Subcutaneous abdominal adipose tissue (tissue), 5 donors: ENCODE measurements at regions not wholly inside any gene's neighbourhood (a gene's known extent, or its start where the extent isn't known, plus 50 kb on each side); places are given as distances from the start of the nearest gene placed in this dataset.
"Not testable (repeated sequence)": the region's sequence is repeated elsewhere in the genome, so short reads cannot be mapped to it uniquely, and the experiment has no call there.

Experiments used
- H3K27ac ChIP-seq: one replicate; pipeline ENCODE4 v1.7.0; 2013; ENCODE audit warnings: low read depth, mild to moderate bottlenecking, inconsistent platforms, low read length, moderate library complexity
- H3K27me3 ChIP-seq, 5 donors: one replicate each; pipeline ENCODE4 v1.7.0; 2013; ENCODE audit warnings: low read length in 5 of 5, inconsistent platforms in 1 of 5; ENCODE audit not compliant: control insufficient read depth in 5 of 5, insufficient read depth in 4 of 5
- H3K36me3 ChIP-seq, 5 donors: one replicate each; pipeline ENCODE4 v1.7.0; 2013; ENCODE audit warnings: low read length in 5 of 5; ENCODE audit not compliant: control insufficient read depth in 5 of 5, insufficient read depth in 5 of 5
- H3K4me1 ChIP-seq, 5 donors: one replicate each; pipeline ENCODE4 v1.7.0; 2013; ENCODE audit warnings: low read length in 5 of 5, mild to moderate bottlenecking in 3 of 5, moderate library complexity in 1 of 5; ENCODE audit not compliant: control insufficient read depth in 5 of 5, insufficient read depth in 5 of 5
- H3K4me3 ChIP-seq, 5 donors: one replicate each; pipeline ENCODE4 v1.7.0; 2013; ENCODE audit warnings: low read length in 5 of 5, low read depth in 1 of 5
- H3K9ac ChIP-seq, 5 donors: one replicate each; pipeline ENCODE4 v1.7.0; 2013; ENCODE audit warnings: low read length in 5 of 5, mild to moderate bottlenecking in 4 of 5, moderate library complexity in 3 of 5
- H3K9me3 ChIP-seq, 5 donors: one replicate each; pipeline ENCODE4 v1.7.0; 2013; ENCODE audit warnings: low read length in 5 of 5; ENCODE audit not compliant: control insufficient read depth in 5 of 5
- donor health status: healthy.
- donor health status: healthy.
- donor health status: healthy.
- donor health status: healthy.
- donor health status: healthy.

DNA sequence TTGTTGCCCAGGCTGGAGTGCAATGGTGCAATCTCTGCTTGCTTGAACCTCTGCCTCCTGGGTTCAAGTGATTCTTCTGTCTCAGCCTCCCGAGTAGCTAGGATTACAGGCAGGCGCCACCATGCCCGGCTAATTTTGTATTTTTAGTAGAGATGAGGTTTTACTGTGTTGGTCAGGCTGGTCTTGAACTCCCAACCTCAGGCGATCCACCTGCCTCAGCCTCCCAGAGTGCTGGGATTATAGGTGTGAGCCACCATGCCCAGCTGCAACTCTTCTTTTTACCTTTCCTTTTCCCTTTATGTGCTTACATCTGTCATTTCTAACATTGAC lies 106.5 kb upstream of the TPTE start:
- not testable (repeated sequence) for H3K27ac ChIP-seq, H3K27me3 ChIP-seq, H3K36me3 ChIP-seq, H3K4me1 ChIP-seq, H3K4me3 ChIP-seq, H3K9ac ChIP-seq
- H3K9me3 ChIP-seq: peaks cover 0 to 37% (median 5%) of the 10 kb centered on the region in 5 donors

DNA sequence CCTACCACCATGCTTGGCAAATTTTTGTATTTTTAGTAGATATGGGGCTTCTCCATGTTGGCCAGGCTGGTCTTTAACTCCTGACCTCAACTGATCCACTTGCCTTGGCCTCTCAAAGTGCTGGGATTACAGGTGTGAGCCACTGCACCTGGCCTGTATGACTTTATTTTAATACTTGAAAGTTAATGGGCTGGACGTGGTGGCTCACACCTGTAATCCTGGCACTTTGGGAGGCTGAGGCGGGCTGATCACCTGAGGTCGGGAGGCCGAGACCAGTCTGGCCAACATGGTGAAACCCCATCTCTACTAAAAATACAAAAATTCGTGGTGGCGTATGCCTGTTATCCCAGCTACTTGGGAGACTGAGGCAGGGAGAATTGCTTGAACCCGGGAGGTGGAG lies 105.9 kb upstream of the TPTE start:
- H3K27ac ChIP-seq, H3K27me3 ChIP-seq, H3K4me3 ChIP-seq, H3K9ac ChIP-seq, H3K36me3 ChIP-seq, H3K4me1 ChIP-seq: not testable (repeated sequence)
- peaks cover 0 to 37% (median 5%) of the 10 kb centered on the region in 5 donors for H3K9me3 ChIP-seq

DNA sequence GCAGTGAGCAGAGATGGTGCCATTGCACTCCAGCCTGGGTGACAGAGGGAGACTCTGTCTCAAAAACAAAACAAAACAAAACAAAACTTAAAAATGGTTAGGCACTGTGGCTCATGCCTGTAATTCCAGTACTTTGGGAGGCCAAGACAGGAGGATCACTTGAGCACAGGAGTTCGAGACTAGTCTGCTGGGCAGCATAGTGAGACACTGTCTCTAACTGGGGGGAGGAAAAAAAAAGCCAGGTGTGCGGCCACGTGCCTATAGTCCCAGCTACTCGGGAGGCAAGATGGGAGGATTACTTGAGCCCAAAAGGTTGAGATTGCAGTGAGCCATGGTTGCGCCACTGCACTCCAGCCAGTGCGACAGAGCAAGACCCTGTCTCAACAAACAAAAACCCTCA lies 105.5 kb upstream of the TPTE start:
- H3K9ac ChIP-seq, H3K4me3 ChIP-seq, H3K4me1 ChIP-seq, H3K36me3 ChIP-seq, H3K27ac ChIP-seq, H3K27me3 ChIP-seq: not testable (repeated sequence)
- H3K9me3 ChIP-seq: peaks cover 0 to 37% (median 5%) of the 10 kb centered on the region in 5 donors

DNA sequence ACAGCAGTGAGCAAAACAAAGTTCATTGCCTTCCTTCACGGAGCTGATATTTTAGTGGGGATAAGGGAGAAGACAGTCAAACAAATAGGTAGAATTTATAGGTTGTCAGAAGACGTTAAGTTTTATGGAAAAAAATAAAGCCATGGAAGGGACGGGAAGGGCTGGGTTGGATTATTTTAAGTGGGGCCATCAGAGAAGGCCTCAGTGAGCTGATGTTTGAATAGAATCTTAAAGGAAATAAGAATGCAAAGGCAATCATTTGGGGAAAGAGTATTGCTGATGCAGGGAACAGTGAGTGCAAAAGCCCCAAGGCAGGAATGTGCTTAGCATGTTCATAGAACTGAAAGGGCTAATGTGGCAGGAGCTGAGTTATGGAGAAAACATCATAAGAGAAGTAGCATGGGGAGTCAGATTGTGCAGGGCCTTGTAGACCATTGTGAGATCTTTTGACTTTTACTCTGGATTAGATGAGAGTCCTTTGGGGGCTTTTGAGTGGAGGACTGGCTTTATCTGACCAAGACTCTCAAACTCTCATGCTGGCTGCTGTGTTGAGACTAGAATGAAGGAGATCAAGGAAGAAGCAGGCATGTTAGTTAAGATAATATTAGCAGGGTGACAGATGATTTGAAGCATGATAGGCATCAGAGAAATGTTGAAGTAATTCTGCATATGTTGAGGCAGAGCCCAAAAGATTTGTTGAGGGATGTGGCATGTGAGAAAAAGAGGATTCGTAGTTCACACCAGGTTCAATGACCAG lies 104.5 kb upstream of the TPTE start:
- H3K36me3 ChIP-seq, H3K27me3 ChIP-seq, H3K4me1 ChIP-seq, H3K9ac ChIP-seq, H3K4me3 ChIP-seq, H3K27ac ChIP-seq: not testable (repeated sequence)
- H3K9me3 ChIP-seq: peaks cover 0 to 35% (median 5%) of the 10 kb centered on the region in 5 donors

DNA sequence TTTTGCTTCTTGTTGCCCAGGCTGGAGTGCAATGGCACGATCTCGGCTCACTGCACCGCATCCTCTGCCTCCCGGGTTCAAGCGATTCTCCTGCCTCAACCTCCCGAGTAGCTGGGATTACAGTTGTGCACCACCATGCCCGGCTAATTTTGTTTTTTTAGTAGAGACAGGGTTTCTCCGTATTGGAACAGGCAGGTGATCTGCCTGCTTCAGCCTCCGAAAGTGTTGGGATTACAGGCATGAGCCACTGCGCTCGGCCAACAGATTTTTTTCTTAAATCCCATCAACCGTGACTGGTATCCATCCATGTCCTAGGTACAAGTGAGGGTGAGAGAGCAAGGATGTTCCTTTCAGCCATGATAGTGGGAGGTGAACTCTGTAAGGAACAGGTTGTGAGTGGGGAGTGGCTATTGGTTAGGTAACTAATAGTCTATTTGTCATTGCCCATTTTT lies 103.8 kb upstream of the TPTE start:
- not testable (repeated sequence) for H3K4me1 ChIP-seq, H3K27ac ChIP-seq, H3K9ac ChIP-seq, H3K36me3 ChIP-seq, H3K4me3 ChIP-seq, H3K27me3 ChIP-seq
- H3K9me3 ChIP-seq: peaks cover 0 to 35% (median 5%) of the 10 kb centered on the region in 5 donors

DNA sequence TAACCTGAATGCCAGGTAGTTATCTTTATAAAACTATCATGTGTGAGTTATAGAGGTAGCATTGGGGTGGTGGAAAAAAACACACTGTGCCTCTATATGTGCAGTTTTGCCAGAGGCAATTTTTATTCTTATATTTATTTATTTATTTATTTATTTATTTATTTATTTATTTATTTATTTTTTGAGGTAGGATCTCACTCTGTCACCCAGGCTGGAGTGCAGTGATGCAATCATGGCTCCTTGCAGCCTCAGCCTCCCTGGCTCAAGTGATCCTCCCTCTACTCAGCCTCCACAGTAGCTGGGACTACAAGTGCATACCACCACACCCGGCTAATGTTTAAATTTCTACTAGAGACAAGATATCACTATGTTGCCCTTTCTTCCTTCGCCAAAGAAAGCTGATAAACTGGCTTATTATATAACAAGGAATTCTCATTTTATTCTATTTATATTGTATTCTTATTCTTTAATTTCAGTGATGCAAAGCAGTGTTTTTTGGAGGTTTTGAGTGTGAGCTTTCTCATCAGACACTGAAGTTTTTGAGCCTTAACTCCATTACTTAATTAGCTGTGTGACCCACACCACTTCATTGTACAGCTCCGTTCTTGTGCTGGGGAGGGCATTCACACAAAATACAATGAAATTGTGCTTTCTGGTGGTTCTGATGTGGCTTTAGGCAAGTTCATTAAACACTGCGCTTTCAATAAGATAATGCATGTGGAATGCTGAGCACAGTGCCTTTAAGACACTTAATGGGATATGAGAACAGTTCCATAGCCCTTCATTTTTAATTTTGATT lies 102.9 kb upstream of the TPTE start:
- H3K9ac ChIP-seq, H3K4me1 ChIP-seq, H3K27ac ChIP-seq, H3K4me3 ChIP-seq, H3K36me3 ChIP-seq, H3K27me3 ChIP-seq: not testable (repeated sequence)
- peaks cover 0 to 33% (median 3%) of the 10 kb centered on the region in 5 donors for H3K9me3 ChIP-seq

DNA sequence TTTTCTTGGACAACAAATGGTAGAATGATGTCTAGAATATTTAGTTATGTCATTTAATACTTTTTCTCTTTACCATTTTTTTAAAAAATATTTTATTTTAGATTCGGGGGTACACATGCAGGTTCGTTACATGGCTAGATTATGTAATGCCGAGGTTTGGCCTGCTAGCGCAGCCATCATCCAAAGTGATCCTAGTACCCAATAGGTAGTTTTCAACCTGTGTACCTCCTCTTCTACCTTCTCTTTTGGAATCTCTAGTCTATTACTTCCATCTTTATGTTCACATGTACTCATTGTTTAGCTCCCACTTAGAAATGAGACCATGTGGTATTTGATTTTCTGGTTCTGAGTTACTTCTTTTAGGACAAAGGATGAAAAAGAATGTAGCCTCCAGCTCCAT lies 100.2 kb upstream of the TPTE start:
- not testable (repeated sequence) for H3K27ac ChIP-seq, H3K4me3 ChIP-seq, H3K36me3 ChIP-seq, H3K27me3 ChIP-seq, H3K4me1 ChIP-seq, H3K9ac ChIP-seq
- H3K9me3 ChIP-seq: peaks cover 0 to 19% (median 0%) of the 10 kb centered on the region in 5 donors

DNA sequence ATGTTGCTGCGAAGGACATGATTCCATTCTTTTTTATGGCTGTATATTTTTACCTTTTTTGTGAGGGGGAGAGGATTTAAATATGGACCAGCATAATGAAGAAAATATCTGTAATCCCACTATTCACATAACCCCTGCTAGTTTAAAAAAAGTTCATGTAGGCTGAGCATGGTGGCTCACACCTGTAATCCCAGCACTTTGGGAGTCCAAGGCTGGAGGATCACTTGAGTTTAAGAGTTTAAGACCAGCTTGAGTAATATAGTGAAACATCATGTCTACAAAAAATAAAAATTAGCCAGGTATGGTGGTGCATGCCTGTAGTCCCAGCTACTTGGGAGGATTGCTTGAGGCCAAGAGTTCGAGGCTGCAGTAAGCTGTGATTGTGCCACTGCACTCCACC lies 99.8 kb upstream of the TPTE start:
- H3K27me3 ChIP-seq, H3K9ac ChIP-seq, H3K4me1 ChIP-seq, H3K4me3 ChIP-seq, H3K36me3 ChIP-seq, H3K27ac ChIP-seq: not testable (repeated sequence)
- H3K9me3 ChIP-seq: peaks cover 0 to 17% (median 0%) of the 10 kb centered on the region in 5 donors

DNA sequence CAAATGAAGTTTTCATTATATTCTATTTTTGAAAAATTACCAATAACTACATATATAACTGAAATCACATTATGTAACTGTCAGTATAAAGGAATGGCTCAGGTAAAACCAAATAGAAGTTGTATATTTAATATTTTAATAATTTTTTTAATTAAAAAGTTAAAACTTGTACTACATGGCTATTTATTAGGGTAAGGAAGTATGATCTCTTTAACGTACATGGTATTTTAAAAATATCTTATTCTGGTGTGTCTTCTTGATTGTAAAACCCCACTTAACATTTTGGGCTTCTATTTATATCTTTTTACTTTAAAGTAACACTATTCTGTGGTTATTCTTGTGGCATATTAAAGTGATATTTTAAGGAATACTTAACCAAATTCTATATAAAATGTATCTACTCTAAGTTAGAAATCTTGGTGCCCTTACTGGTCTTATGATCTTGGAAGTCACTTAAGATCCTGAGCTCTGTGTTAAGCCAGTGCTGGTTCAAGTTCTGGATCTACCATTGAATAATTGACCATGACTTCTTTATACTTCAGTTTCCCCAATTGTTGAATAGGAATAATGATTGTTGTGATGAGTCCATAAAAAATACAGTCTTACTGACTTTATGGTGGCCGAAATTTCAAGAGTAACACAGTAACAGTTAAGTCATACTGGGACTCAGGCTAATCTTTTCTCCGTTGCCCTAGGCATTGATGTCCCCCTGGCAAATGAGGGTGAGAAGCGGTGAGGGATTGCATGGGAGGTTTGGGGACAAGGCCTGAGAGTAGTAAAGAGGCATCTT lies 97.1 kb upstream of the TPTE start:
- not testable (repeated sequence) for H3K4me3 ChIP-seq, H3K27me3 ChIP-seq, H3K27ac ChIP-seq, H3K4me1 ChIP-seq, H3K9ac ChIP-seq, H3K36me3 ChIP-seq
- H3K9me3 ChIP-seq: peaks cover 0 to 21% (median 9%) of the 10 kb centered on the region in 5 donors

DNA sequence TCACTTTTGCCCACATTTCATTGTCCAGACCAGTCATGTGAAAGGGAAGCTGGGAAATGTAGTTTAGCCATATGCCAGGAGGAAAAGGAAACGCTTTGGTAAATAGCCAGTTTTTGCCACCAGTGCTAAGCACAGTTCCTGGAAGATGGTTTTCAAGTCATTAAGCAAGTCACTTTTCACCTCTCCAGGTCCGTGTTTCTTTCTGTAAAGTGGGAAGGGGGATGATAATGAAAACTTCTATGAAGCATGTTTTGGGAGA lies 96.6 kb upstream of the TPTE start:
- not testable (repeated sequence) for H3K27me3 ChIP-seq, H3K4me1 ChIP-seq, H3K36me3 ChIP-seq, H3K27ac ChIP-seq, H3K4me3 ChIP-seq, H3K9ac ChIP-seq
- H3K9me3 ChIP-seq: peaks cover 0 to 21% (median 9%) of the 10 kb centered on the region in 5 donors
